Hematopoietic multipotent progenitor cell treated with erythropoietin and hydrocortisone succinate and interleukin-3 and kit ligand, for 6 days (in vitro differentiated cells): ENCODE measurements at regions not wholly inside any gene's neighbourhood (a gene's known extent, or its start where the extent isn't known, plus 50 kb on each side); places are given as distances from the start of the nearest gene placed in this dataset.
"Not testable (repeated sequence)": the region's sequence is repeated elsewhere in the genome, so short reads cannot be mapped to it uniquely, and the experiment has no call there.

Source experiments
- DNase-seq: peaks from one replicate; pipeline ENCODE4 v3.0.0-alpha.2; 2015

- DNase-seq: no peak
Measured at GRCh38 chr2:16948710-16949109, 283.1 kb upstream of the CYRIA start.

GRCh38 chr2:16948053-16948452, 282.4 kb upstream of the CYRIA start:
- no peak for DNase-seq

GRCh38 chr2:16943279-16943958, 277.8 kb upstream of the CYRIA start:
- no peak for DNase-seq

- no peak for DNase-seq
Measured at GRCh38 chr2:16940214-16940613, 274.6 kb upstream of the CYRIA start.

DNA sequence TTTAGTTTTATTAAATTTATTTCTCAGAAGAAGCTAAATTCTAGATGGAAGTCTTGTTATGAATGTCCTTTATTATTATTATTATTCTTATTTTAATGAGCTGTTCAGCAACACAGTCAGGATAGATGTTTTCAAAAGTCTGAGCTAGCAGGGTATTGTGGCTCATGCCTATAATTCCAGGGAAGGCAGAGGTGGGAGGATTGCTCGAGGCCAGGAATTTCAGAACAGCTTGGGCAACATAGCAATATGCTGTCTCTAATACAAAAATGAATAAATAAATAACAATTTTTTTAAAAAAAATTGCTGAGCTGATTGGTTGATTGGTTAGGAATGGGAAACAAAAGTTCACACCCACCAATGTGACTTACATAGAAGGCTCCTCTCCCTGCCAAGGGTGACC, 274.1 kb upstream of the CYRIA start:
- DNase-seq: no peak

GRCh38 chr2:16933355-16933754, 267.7 kb upstream of the CYRIA start:
- no peak for DNase-seq

GRCh38 chr2:16932826-16933225, 267.2 kb upstream of the CYRIA start:
- DNase-seq: no peak

GRCh38 chr2:16931441-16931840, 265.8 kb upstream of the CYRIA start:
- no peak for DNase-seq

DNA sequence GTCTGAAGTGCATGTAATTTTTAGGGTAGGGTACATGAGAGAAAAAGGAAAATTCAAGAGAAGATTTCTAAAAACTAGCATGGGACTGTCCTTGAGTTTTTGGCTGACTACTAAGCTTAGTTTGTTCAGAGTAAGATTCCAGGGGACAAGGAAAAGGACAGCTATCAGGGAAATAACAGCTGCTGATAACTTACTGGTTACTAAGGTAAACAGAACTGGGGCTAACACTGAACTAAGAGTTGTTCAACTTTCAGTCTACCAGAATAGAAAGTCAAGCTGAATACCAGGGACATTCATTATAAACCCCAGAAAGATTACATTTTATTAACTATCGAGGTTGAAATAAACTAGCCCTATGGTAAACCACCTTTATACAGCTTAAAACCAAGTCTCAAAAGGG, 261.8 kb upstream of the CYRIA start:
- no peak for DNase-seq

DNA sequence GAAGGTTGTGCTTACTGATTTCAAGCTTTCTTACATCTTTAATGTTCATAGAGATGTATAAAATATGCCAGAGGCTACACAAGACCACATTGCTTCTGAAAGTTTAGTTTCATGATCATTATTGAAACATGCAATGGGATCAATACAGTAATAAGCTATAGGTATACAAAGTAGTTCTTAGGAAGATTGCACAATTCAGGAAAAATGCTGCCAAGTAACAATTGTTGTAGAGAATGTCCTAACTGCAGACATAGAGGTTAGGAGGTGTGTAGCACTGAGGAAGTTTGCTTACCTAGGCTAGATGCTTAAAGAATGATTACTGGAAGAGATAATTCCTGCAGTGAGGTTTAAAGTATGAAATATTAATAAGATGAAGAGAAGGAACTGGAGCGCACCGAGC, 259.5 kb upstream of the CYRIA start:
- DNase-seq: no peak

- not testable (repeated sequence) for DNase-seq
Measured at GRCh38 chr2:16915341-16915755, 249.7 kb upstream of the CYRIA start.

DNA sequence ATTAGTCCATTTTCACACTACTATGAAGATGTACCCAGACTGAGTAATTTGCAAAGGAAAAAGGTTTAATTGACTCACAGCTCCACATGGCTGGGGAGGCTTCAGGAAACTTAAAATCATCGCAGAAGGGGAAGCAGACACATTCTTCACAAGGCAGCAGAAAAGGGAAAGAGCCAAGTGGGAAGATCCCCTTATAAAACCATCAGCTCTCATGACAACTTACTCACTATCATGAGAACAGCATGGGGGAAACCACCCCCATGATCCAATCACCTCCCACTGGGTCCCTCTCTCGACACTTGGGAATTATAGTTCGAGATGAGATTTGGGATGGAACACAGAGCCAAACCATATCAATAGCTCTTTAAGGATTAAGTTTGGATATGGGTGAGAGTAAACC, 246.1 kb upstream of the CYRIA start:
- no peak for DNase-seq

DNA sequence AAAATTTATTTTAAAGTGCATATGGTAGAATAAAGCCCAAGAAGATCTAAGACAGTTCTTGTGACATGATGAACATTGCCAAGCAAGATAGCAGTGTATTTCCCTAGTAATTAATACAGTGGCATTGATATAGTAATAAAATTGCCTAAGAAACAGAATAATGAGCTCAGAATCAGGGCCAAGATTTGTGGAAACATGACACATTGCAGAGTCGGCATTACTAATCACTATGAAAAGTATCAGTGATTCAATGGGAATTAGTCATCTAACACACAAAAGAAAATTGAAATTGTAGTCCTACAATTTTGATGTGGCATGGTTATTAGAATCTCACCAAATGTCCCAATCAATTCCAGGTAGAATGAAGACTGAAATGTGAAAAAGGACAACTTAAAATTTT, 243.0 kb upstream of the CYRIA start:
- no peak for DNase-seq

- no peak for DNase-seq
Measured at GRCh38 chr2:16907645-16908282, 242.1 kb upstream of the CYRIA start.

DNA sequence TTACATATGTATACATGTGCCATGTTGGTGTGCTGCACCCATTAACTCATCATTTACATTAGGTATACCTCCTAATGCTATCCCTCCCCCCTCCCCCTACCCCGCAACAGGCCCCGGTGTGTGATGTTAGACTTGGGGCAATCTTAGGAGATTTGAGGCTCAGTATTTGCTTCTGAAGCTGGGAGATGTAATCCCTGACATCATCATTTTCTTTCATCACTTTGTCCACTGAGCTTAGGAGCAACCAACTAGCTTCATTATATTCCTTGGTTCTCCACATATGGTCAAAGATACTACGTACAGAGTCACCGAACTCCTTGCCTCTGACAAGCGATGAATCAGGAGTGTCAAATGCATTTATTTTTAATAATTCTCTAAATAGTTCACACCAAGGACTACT, 239.7 kb upstream of the CYRIA start:
- DNase-seq: not testable (repeated sequence)

DNA sequence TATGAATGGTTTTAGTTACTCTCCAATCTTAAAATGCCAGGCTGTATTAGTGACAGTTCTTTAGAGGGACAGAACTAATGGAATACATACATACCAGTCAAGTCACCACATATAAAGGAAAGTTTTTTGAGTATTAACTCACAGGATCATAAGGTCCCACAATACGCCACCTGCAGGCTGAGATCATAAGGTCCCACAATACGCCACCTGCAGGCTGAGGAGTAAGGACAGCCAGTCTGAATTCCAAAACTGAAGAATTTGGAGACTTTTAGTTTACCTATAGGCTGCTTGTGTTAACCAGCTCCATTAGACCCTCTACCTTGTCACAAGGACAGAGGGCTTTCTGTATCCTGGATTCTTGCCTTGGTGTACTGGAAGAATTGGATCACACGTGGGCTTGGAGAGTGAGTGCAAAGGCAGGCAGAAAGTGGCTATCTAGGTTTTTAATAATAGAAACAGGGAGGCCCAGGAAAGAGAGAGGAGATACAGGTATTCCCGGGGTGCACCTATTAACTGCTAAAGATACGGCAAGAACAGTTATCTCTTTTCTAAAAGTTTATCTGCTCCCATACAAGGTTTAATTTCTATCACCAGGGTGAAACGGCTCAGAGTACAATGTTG, 234.9 kb upstream of the CYRIA start:
- peak; percentile 77 for DNase-seq

- DNase-seq: no peak
Measured at GRCh38 chr2:16899958-16900357, 234.3 kb upstream of the CYRIA start.

- no peak for DNase-seq
Measured at GRCh38 chr2:16890081-16890480, 224.4 kb upstream of the CYRIA start.

- DNase-seq: no peak
Measured at GRCh38 chr2:16885027-16885426, 219.4 kb upstream of the CYRIA start.

GRCh38 chr2:16882706-16883105, 217.1 kb upstream of the CYRIA start:
- DNase-seq: no peak

DNA sequence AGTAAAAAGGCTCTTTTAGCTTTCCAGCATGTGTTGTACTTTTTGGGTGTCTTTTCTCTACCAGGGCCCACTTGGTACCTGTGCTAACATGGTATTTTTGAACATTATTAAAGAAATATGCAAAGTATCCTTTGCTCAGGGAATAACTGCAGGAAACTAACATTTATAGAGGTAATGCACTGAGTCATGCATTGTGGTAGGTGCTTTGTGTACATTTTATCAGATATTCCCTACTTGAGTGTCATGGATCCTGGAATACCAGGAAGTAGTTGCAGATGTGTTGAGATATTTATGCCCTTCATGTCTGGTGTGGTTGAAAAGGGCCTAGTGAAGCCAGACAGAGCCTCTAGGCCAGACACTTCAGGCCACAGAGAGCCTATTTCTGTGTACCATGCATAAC, 215.5 kb upstream of the CYRIA start:
- DNase-seq: no peak

GRCh38 chr2:16871411-16871810, 205.8 kb upstream of the CYRIA start:
- DNase-seq: no peak

DNA sequence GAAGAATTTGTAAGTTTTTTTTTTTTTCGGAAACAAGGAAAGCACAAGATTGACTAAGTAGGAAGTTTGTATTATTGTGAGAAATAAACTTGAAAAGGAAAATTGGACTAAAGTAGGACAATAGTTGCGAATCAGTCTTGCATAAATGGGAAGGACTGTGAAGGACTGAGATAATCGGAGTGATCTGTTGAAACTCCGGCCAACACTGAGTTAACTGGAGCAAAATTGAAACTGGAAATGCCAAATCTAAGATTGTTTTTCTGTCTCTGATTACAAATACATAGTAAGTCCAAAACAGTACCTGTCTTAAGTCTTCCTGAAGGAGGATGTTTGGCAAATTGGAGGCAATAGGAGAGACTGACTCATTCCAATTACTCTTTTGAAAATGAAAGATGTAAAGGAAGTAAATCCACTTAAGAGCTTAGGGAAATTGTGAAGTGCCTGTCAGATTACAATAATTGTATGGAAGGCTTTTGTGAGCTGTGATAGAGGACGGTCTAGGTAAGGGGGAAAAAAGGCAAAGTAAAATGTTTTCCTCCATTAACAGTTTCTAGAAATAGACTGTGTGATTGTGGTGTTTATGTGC, 204.9 kb upstream of the CYRIA start:
- DNase-seq: no peak

- DNase-seq: no peak
Measured at GRCh38 chr2:16869711-16870110, 204.1 kb upstream of the CYRIA start.
